HL-60 (cell line): ENCODE measurements at regions not wholly inside any gene's neighbourhood (a gene's known extent, or its start where the extent isn't known, plus 50 kb on each side); places are given as distances from the start of the nearest gene placed in this dataset.

Source experiments
- DNase-seq, 2 experiments: peaks; one replicate each; pipeline ENCODE4 v3.0.0-alpha.2; 2010 to 2020; ENCODE audit warnings: low read depth in 1 of 2, low spot score in 1 of 2
- H3K27ac ChIP-seq: fragments of 250-450 bp; sonication (Bioruptor Pico); replicated peaks from 2 replicates; pipeline ENCODE4 v1.5.1; 2020; ENCODE audit warnings: mild to moderate bottlenecking, moderate library complexity
- H3K27me3 ChIP-seq: fragments of 250-450 bp; sonication (Bioruptor Pico); 2 replicates; pipeline ENCODE4 v1.5.1; 2021; ENCODE audit warnings: mild to moderate bottlenecking, moderate library complexity; ENCODE audit not compliant: insufficient read depth, poor library complexity, severe bottlenecking
- H3K4me3 ChIP-seq: replicated peaks from 2 replicates; pipeline ENCODE4 v1.5.1; 2011; ENCODE audit warnings: mild to moderate bottlenecking, control low read depth, low read length; ENCODE audit not compliant: insufficient read depth
- GABPA ChIP-seq: IDR thresholded peaks from 2 replicates; pipeline ENCODE4 v1.6.1; 2012; ENCODE audit warnings: low read depth
- POLR2AphosphoS5 ChIP-seq: IDR thresholded peaks from 2 replicates; pipeline ENCODE4 v1.6.1; 2012; ENCODE audit warnings: low read depth
- REST ChIP-seq: IDR thresholded peaks from 2 replicates; pipeline ENCODE4 v1.6.1; 2012; ENCODE audit warnings: low read depth; ENCODE audit not compliant: insufficient replicate concordance
- SPI1 ChIP-seq: IDR thresholded peaks from 2 replicates; pipeline ENCODE4 v1.6.1; 2012; ENCODE audit warnings: low read depth, mild to moderate bottlenecking, borderline replicate concordance
- TF ChIP-seq, protein P1 (sequence below): IDR thresholded peaks from one replicate; pipeline ENCODE4 v1.5.1; 2011; ENCODE audit warnings: low read length, control low read depth, inconsistent platforms; ENCODE audit not compliant: insufficient read depth

DNA sequence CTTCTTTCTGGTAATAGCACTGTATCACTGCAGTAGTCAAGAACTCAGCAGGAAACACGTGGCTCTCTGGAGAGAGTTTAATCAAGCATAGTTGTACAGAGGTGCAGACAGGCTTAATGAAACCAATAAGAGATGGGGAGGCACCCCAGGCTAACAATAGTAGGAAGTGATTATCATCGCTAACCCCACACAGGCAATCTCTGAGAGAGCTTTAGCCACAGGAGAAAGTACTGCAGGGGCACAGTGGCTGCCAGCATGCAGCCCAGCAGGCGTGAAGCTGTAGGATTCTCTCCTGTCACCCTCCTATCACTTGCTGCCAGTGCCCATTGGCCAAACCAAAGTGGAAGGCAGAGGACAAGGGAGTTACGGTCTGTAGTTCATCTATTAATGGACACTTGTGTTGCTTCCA, 450.0 kb upstream of the RASGEF1B start:
- no peak overlapping the region for H3K4me3 ChIP-seq
- H3K27ac ChIP-seq: no peak overlapping the region
- H3K27me3 ChIP-seq: peaks cover 6% of the 10 kb centered on the region
- DNase-seq: no peak
- TF ChIP-seq, protein P1, sequence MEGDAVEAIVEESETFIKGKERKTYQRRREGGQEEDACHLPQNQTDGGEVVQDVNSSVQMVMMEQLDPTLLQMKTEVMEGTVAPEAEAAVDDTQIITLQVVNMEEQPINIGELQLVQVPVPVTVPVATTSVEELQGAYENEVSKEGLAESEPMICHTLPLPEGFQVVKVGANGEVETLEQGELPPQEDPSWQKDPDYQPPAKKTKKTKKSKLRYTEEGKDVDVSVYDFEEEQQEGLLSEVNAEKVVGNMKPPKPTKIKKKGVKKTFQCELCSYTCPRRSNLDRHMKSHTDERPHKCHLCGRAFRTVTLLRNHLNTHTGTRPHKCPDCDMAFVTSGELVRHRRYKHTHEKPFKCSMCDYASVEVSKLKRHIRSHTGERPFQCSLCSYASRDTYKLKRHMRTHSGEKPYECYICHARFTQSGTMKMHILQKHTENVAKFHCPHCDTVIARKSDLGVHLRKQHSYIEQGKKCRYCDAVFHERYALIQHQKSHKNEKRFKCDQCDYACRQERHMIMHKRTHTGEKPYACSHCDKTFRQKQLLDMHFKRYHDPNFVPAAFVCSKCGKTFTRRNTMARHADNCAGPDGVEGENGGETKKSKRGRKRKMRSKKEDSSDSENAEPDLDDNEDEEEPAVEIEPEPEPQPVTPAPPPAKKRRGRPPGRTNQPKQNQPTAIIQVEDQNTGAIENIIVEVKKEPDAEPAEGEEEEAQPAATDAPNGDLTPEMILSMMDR: no peak
- TF ChIP-seq SPI1: no peak
- no peak for TF ChIP-seq POLR2AphosphoS5

DNA sequence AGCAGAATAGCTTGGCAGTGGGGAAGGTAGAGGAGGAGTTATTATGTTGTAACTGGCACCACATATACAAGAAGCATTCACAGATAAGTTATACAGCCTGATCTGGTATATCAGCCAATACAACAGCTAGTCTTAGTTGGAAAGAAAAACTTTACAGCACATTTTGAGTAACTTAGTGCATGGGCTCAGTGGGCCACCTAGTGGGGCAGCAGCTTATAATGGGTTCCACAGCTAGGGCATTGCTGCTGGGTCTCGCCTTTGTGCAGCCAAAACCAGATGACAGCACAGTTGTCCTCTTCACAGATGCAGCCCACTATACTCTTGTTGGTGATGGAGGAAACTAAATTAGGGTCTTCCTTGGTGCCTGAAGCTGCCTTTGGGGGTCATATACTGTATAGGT, 448.1 kb upstream of the RASGEF1B start:
- H3K27ac ChIP-seq: no peak overlapping the region
- no peak for DNase-seq
- no peak overlapping the region for H3K4me3 ChIP-seq

GRCh38 chr4:81919223-81919622, 447.5 kb upstream of the RASGEF1B start:
- no peaks in the 10 kb centered on the region for H3K27me3 ChIP-seq
- DNase-seq: peak in 1 of 2 experiments; percentile 3
- TF ChIP-seq POLR2AphosphoS5 (no peak), REST (no peak), GABPA (no peak), SPI1 (no peak)
- TF ChIP-seq, protein P1: peak; percentile 30
- no peak overlapping the region for H3K27ac ChIP-seq
- no peak overlapping the region for H3K4me3 ChIP-seq

More for the DNA sequence above, 448.1 kb upstream of the RASGEF1B start:
- TF ChIP-seq, protein P1: no peak
- TF ChIP-seq SPI1 (no peak), GABPA (no peak), POLR2AphosphoS5 (no peak), REST (no peak)
- no peaks in the 10 kb centered on the region for H3K27me3 ChIP-seq

DNA sequence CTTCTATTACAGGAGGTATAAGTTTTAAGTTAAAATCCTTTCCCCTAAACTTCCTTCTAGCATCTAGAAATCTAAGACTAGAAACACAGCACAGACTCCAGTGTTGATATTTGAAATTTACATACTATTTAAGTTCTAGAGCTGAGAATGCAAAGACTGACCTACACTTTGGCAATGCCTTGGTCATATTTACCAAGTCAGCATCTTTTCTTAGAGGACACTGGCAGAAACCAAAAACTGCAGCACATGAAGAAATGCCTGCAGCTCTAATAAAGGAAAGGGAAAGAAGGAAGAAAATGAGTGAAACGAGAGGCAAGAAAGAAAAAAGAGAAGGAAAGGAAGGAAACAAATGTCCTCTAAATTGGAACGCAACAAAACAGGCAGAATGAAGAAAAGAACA, 443.7 kb upstream of the RASGEF1B start:
- no peak for DNase-seq
- TF ChIP-seq, protein P1: no peak
- Histone ChIP-seq H3K4me3 (no peak overlapping the region), H3K27me3 (no peaks in the 10 kb centered on the region), H3K27ac (no peak overlapping the region)
